ENCODE measurements at regions not wholly inside any gene's neighbourhood (a gene's known extent, or its start where the extent isn't known, plus 50 kb on each side); places are given as distances from the start of the nearest gene placed in this dataset.

- no peak overlapping the region for H2AK9ac ChIP-seq (replicated peaks; ENCODE audit: low read depth, low read length, poor library complexity)
- no peak overlapping the region for H3K18ac ChIP-seq (ENCODE audit: low read depth, low read length)
- no peak overlapping the region for H3K4me2 ChIP-seq (ENCODE audit: low read depth, low read length)
- no peak overlapping the region for H3K56ac ChIP-seq (ENCODE audit: extremely low read depth, insufficient read depth, low read length)
- no peak overlapping the region for H3K14ac ChIP-seq (replicated peaks; ENCODE audit: low read depth, low read length)
- no peaks in the 10 kb centered on the region for H3K27me3 ChIP-seq (ENCODE audit: control insufficient read depth, insufficient read depth, low read length)
- H2BK20ac ChIP-seq (ENCODE audit: low read depth, low read length), result no peak overlapping the region
- H4K8ac ChIP-seq (ENCODE audit: low read depth in 2 of 2, low read length in 2 of 2), result no peak overlapping the region
- BruUV-seq (replicated peaks), result no TSS peak
- H2AK5ac ChIP-seq (ENCODE audit: low read depth, low read length), result no peak overlapping the region
- H3K79me1 ChIP-seq (ENCODE audit: low read depth in 1 of 2, low read length in 2 of 2), result no peaks in the 10 kb centered on the region
- H4K20me1 ChIP-seq (ENCODE audit: insufficient read depth, low read length), result no peaks in the 10 kb centered on the region
- H3K36me3 ChIP-seq (ENCODE audit: control insufficient read depth, insufficient read depth, low read length), result no peaks in the 10 kb centered on the region
- POLR2A ChIA-PET (ENCODE audit: unreplicated experiment), result no interaction called here
- no peak overlapping the region for H2AFZ ChIP-seq (replicated peaks; ENCODE audit: low read length, poor library complexity)
- H3K4me3 ChIP-seq (ENCODE audit: insufficient read depth, low read depth, low read length), result no peak overlapping the region
- WGBS, 2 experiments (ENCODE audit: extremely low coverage in 2 of 2, insufficient read length in 1 of 2), result no CpG with 5 or more reads among the region's 3 CpGs
- H2BK120ac ChIP-seq (ENCODE audit: low read depth, low read length), result no peak overlapping the region
- CTCF ChIA-PET, result no interaction called here
- H3K9ac ChIP-seq (ENCODE audit: low read depth, low read length), result no peak overlapping the region
- no peak overlapping the region for H4K91ac ChIP-seq (ENCODE audit: insufficient read depth, low read depth, low read length)
- no peak overlapping the region for H3K27ac ChIP-seq (ENCODE audit: insufficient read depth, low read length)
- DNase-seq, result no peak
- peaks cover 10% of the 10 kb centered on the region; the same call in 1 of the 2 replicates for H3K9me3 ChIP-seq (ENCODE audit: control insufficient read depth, insufficient read depth, low read length)
- H4K5ac ChIP-seq (ENCODE audit: low read depth, low read length), result no peak overlapping the region
- H3K23ac ChIP-seq (ENCODE audit: low read depth, low read length), result no peak overlapping the region
- intact Hi-C loops (cut with micrococcal nuclease) (no loop called here), in situ Hi-C loops (cut with MboI; ENCODE audit: low sequenced_read_pairs) (no loop called here), dilution Hi-C loops (cut with HindIII; ENCODE audit: low sequenced_read_pairs, unreplicated experiment) (no loop called here)
- H3K4ac ChIP-seq (ENCODE audit: low read depth, low read length), result no peak overlapping the region
- no peak for ATAC-seq (ENCODE audit: low read depth)
- no peaks in the 10 kb centered on the region for H3K4me1 ChIP-seq (ENCODE audit: control insufficient read depth, insufficient read depth, low read length)
- no peak overlapping the region for H2BK5ac ChIP-seq (ENCODE audit: low read depth, low read length, poor library complexity, severe bottlenecking)
- TF ChIP-seq MAFK (IDR thresholded peaks at IDR 0.05; ENCODE audit: low read depth, low read length) (no peak), RCOR1 (IDR thresholded peaks at IDR 0.05; ENCODE audit: insufficient replicate concordance, low read length) (no peak), CEBPB (IDR thresholded peaks at IDR 0.05; ENCODE audit: low read depth, low read length) (no peak), SMC3 (IDR thresholded peaks at IDR 0.05; ENCODE audit: low read depth, low read length) (no peak), BHLHE40 (IDR thresholded peaks at IDR 0.05; ENCODE audit: low read depth, low read length) (no peak), RAD21 (IDR thresholded peaks at IDR 0.05; ENCODE audit: low read length) (no peak), RFX5 (IDR thresholded peaks at IDR 0.05; ENCODE audit: low read depth, low read length) (no peak), FOS (IDR thresholded peaks at IDR 0.05; ENCODE audit: low read depth, low read length) (no peak), POLR2A (IDR thresholded peaks at IDR 0.05; ENCODE audit: low read depth, low read length) (no peak), CTCF (conservative IDR thresholded peaks at IDR 0.05; ENCODE audit: low read depth, low read length) (no peak)
- TF ChIP-seq, protein P1, sequence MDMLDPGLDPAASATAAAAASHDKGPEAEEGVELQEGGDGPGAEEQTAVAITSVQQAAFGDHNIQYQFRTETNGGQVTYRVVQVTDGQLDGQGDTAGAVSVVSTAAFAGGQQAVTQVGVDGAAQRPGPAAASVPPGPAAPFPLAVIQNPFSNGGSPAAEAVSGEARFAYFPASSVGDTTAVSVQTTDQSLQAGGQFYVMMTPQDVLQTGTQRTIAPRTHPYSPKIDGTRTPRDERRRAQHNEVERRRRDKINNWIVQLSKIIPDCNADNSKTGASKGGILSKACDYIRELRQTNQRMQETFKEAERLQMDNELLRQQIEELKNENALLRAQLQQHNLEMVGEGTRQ (IDR thresholded peaks at IDR 0.05; ENCODE audit: low read depth, low read length), result no peak
- no peak overlapping the region for H2BK15ac ChIP-seq (ENCODE audit: low read depth, low read length)
- H3K9me1 ChIP-seq (ENCODE audit: insufficient read depth, low read length), result no peaks in the 10 kb centered on the region
These were observed 285.1 kb upstream of the SP8 start for GRCh38 chr7:21071561-21072501.
